HG02759 (cell line): ENCODE measurements at regions not wholly inside any gene's neighbourhood (a gene's known extent, or its start where the extent isn't known, plus 50 kb on each side); places are given as distances from the start of the nearest gene placed in this dataset.

Experiments
- ATAC-seq: cut with Tn5 transposase; IDR thresholded peaks from one replicate; pipeline ENCODE4 v1.9.1; 2021; ENCODE audit warnings: mild to moderate bottlenecking, moderate library complexity; ENCODE audit not compliant: unreplicated experiment

- ATAC-seq, result no peak
Observed at GRCh38 chr3:80543154-80543553, 775.4 kb upstream of the ROBO1 start.

DNA sequence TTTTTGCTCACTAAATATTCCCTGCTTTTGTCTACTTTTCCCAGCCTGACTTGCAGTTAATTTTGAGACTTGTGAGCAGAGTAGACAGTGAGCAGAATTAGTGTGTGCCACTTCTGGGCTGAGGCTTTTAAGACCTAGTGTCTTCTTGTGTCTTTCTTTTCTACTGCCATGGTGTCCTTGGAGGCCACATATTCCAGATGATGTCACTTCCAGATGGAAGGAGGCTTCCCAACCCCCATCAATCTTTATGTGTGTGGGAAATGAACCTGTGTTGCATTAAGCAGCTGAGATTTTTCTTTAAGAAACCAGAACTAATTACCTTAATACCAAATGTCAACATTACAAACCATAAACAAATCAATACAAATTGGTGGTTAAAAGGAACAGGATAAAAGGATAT is 774.7 kb upstream of the ROBO1 start:
- ATAC-seq, result no peak

DNA sequence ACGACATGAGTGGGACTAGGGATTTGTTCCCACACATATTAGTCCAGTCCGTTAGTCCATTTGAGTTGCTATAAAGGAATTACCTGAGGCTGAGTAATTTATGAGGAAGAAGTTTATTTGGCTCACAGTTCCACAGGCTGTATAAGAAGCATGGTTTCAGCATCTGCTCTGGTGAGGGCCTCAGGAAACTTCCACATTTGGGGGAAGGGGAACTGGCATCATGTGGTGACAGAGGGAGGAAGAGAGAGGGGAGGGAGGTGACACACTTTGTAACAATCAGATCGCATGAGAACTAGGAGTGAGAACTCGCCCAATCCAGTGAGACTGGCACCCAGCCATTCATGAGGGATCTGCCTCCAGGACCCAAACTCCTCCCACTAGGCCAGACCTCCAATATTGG is 769.9 kb upstream of the ROBO1 start:
- no peak for ATAC-seq

DNA sequence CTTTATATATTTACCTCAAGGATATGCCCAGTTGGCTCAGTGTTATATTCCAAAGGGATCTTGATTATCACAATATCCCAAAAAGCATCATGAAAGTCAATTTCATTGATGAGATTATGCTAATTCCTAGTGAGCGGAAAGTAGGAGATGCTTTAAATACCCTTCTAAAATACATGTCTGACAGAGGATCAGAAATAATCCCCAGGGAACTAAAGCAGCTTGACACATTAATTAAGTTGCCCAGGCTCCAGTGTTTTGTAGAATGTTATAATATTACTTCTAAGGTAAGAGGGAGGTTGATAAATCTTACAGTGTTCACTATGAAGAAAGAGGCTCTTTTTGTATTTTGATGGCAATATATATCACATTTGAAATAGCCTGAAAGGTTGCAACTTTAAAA is 767.5 kb upstream of the ROBO1 start:
- no peak for ATAC-seq

GRCh38 chr3:80533553-80533952 is 765.8 kb upstream of the ROBO1 start:
- ATAC-seq, result no peak

- ATAC-seq, result no peak
Observed at GRCh38 chr3:80526153-80526552, 758.4 kb upstream of the ROBO1 start.

DNA sequence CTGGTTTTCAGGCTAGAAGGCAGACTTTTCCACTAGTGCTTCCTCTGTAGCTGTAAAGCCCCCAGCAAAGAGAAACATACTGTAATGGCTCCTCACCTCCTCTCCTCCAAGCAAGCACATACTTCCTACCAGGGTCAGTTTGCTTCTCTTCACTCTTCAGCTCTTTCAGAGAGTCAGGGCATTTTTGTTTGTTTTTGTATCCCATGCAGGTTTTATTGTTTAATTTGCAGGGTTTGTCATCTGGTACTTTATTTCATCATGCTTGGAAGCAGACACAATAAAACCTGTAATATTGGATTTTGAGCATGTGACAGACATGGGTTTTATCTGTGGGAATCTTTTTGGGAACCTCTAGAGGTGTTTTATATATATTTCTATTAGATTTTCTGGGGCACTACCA is 753.3 kb upstream of the ROBO1 start:
- no peak for ATAC-seq

DNA sequence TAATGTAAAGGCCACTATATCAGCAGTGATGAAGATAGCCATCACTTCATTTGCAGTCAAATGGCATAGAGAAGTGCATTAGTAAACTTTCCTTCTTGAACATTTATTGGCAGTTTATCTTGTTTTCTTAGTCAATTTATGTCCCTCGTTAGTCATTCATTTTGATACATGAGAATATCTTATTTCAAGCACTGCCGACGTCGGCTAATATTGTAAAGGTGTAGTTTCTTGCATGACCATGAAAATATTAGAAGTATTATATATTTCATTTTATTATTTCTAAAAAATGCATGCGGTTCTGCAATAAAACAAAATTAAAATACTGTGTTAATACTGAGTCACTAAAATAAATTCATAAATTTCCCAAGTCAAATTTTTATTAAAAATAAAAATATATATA is 751.6 kb upstream of the ROBO1 start:
- no peak for ATAC-seq

GRCh38 chr3:80496452-80496851 is 728.7 kb upstream of the ROBO1 start:
- no peak for ATAC-seq

DNA sequence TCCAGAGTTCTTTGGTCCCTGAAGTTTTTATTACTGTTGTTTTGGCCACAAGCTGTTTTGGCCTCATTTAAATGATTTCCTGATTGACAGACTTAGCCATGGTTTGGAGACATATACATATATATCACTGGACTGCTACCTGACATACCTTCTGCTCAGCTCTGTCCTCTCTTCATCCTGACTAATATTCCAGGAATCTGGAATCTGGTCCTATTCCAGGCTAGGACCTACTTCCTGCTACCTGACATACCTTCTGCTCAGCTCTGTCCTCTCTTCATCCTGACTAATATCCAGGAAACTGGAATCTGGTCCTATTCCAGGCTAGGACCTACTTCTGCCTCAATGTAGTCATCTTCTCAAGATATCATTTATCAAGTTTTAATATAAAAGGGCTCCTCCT is 724.4 kb upstream of the ROBO1 start:
- no peak for ATAC-seq

DNA sequence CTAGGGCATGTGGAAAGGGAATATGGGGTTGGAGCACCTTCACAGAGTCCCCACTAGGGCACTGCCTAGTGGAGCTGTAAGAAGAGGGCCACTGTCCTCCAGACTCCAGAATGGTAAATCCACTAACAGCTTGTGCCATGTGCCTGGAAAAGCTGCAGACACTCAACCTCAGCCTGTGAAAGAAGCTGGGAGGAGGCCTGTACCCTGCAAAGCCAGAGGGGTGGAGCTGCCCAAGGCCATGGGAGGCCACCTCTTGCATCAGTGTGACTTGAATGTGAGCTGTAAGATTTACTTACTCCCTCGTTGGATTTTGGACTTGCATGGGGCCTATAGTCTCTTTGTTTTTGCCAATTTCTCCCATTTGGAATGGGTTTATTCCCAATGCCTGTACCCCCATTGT is 705.2 kb upstream of the ROBO1 start:
- no peak for ATAC-seq

DNA sequence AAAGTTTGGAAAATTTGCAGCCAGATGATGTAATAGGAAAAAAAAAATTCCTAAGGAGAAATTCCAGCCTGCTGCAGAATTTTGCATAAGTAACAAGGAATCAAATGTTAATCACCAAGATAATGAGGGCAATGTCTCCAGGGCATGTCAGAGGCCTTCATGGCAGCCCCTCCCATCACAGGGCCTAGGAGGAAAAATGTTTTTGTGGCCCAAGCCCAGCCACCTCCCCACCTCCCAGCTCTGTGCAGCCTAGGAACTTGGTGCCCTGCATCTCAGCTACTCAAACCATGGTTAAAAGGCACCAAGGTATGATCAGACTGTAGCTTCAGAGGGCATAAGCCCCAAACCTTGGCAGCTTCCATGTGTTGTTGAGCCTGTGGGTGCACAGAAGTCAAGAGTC is 704.7 kb upstream of the ROBO1 start:
- ATAC-seq, result no peak

DNA sequence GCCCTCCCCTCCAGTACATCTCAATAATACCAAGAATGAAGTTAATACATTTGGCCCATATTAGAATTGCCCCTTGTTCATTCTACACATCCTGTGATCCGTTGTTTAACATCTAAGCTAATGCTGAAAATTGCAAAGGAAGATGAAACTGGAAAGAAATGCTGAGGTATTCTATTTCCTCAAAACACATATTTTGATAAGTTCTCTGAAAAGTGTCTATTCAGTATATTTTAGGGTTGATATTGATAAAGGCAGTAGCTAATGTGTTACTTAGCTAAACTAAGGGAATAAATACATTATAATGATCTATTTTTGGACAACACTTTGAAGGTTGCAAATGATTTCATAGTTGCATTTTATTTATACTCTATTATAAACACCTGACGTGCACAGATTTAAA is 702.6 kb upstream of the ROBO1 start:
- no peak for ATAC-seq

DNA sequence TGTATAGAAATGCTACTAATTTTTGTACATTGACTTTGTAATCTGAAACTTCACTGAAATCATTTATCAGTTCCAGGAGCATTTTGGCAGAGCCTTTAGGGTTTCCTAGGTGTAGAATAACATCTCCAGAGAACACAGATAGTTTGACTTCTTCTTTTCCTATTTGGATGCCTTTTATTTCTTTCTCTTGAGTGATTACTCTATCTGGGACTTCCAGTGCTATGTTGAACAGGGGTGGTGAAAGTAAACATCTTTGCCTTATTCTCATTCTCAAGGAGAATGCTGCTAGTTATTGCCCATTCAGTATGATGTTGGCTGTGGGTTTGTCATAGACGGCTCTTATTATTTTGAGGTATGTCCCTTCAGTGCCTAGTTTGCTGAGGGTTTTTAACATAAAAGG is 697.9 kb upstream of the ROBO1 start:
- no peak for ATAC-seq

DNA sequence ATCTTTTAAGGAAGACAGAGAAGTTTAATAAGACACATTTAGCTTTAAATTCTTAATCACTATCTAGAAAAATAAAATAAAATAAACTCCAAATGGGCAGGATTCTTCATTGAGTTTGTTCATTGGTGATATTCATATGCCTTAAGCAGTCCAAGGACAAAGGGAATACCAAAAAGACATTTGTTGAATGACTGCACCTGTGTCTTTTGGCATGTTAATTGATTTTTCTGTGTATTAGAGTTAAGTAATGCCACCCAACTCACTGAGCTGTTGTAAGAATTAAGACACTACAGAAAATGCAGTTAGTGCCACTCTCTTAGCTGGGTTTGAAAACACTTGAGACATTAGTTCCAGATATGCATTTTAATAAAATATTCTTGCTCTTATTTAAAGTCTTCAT is 683.6 kb upstream of the ROBO1 start:
- ATAC-seq, result no peak

DNA sequence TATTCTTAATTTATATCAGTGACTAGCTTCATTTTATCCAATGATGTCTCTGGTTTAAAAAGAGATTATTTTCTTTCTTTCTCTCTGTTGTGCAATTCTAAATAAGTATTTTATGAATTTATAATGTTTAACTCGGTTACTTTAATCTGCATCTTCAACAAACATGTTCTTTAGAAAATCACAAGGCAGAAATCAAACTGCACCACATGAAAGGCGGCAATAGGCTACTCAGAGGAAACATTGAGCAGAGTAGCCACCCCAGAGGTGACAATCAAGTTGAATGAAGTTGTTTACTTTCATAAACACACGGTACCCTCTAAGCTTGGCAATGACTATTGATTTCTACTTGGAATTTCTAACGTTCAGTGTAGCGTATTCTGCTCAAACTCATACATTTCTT is 677.8 kb upstream of the ROBO1 start:
- no peak for ATAC-seq

DNA sequence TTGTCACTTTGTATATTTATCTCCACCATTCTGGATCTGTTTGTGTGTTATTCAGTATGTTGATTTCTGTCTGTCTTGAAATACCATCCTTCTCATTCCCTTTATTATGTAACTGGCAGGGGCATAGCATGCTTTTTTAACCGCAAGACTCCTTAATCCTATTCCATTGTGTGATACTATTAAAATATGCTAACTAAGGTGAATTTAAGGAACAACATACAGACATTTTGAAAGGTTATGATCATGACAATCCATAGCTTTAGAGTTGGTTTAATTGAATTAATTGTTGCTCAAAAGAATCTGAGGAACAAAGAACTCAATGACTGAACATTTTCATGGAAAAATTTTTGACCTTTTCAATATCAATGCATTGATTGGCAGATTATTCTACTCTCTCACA is 677.3 kb upstream of the ROBO1 start:
- ATAC-seq, result no peak

- ATAC-seq, result no peak
Observed at GRCh38 chr3:80439490-80439889, 671.7 kb upstream of the ROBO1 start.

DNA sequence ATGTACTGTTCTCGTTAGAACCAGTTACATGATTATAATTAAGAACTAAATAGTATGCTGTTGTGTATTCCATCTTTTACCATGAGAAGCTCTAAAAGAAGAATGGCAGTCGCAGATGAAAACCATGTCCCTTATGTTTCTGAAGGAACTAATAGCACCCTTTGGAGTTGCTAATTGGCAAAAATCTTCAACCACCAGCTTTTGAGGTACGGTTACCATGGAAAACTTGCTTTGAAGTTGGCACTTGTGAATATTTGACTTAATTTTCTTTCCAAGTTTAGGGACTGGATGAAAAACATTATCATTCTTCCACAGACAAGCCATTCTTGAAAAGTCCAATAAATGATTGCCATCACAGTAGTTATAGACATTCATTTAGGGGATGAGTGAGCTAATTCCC is 666.6 kb upstream of the ROBO1 start:
- ATAC-seq, result no peak

- no peak for ATAC-seq
Observed at GRCh38 chr3:80424951-80425350, 657.2 kb upstream of the ROBO1 start.

GRCh38 chr3:80408030-80408721 is 640.4 kb upstream of the ROBO1 start:
- no peak for ATAC-seq

- ATAC-seq, result no peak
Observed at GRCh38 chr3:80405618-80406017, 637.8 kb upstream of the ROBO1 start.

DNA sequence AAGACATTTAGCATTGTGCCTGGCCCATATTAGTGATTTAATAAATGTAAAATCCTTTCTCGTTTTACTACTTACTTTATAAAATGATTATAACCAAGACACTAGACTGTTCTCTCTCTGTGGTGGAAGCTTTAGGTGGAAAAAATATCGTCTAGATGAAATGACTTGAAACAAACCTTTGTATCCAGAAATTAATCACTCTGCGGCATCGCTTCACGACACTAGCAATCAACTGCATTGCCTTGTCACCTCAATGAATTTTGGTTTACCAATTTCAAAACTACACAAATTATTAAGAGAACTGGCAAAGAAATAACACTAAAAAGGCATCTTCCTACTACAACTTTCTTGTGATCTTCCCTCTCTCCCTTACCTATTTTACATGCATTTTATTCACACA is 627.2 kb upstream of the ROBO1 start:
- no peak for ATAC-seq

- no peak for ATAC-seq
Observed at GRCh38 chr3:80391573-80391972, 623.8 kb upstream of the ROBO1 start.
